ENCODE measurements at regions not wholly inside any gene's neighbourhood (a gene's known extent, or its start where the extent isn't known, plus 50 kb on each side); places are given as distances from the start of the nearest gene placed in this dataset.

GRCh38 chr14:53848854-53849253 lies 107.8 kb downstream of the BMP4 start:
- TF ChIP-seq CTCF (IDR thresholded peaks at IDR 0.05): no peak
- WGBS (ENCODE audit: insufficient coverage): 80% methylated on average over 2 of the region's 5 CpGs
- intact Hi-C loops (cut with micrococcal nuclease): no loop called here
- Mint-ChIP-seq H3K27ac (no peak overlapping the region), H3K36me3 (no peaks in the 10 kb centered on the region), H3K4me3 (no peak overlapping the region), H3K4me1 (no peaks in the 10 kb centered on the region), H3K27me3 (ENCODE audit: low read depth in 3 of 3) (no peaks in the 10 kb centered on the region), H3K9me3 (peaks cover 0 to 4% (median 2%) of the 10 kb centered on the region in 7 donors)
- no peaks in the 10 kb centered on the region for H3K4me1 ChIP-seq (ENCODE audit: control insufficient read depth in 1 of 2, insufficient read depth in 2 of 2, low read length in 2 of 2)
- no peak overlapping the region for H3K27ac ChIP-seq (ENCODE audit: low read depth in 1 of 2, low read length in 2 of 2)
- no peaks in the 10 kb centered on the region for H3K36me3 ChIP-seq (replicated peaks in 1 of 2; ENCODE audit: control insufficient read depth in 1 of 2, insufficient read depth in 2 of 2, low read length in 2 of 2)
- H3K79me2 ChIP-seq (ENCODE audit: insufficient read depth, low read length): no peaks in the 10 kb centered on the region
- H3K9me3 ChIP-seq (replicated peaks in 1 of 2; ENCODE audit: control insufficient read depth in 1 of 2, insufficient read depth in 1 of 2, low read length in 2 of 2): no peaks in the 10 kb centered on the region
- DNase-seq: no peak
- H3K27me3 ChIP-seq (ENCODE audit: control insufficient read depth in 2 of 2, insufficient read depth in 2 of 2, low read length in 2 of 2): no peaks in the 10 kb centered on the region
- no peak overlapping the region for H3K4me2 ChIP-seq (replicated peaks; ENCODE audit: extremely low read depth, low read length, poor library complexity, severe bottlenecking)
- no peak overlapping the region for H2AFZ ChIP-seq (ENCODE audit: insufficient read depth, low read depth, low read length, poor library complexity, severe bottlenecking)
- no peak overlapping the region for H3K4me3 ChIP-seq (replicated peaks in 1 of 3; ENCODE audit: low read depth in 2 of 3, low read length in 3 of 3)
- H3K9ac ChIP-seq (ENCODE audit: insufficient read depth, low read length, poor library complexity, severe bottlenecking): no peak overlapping the region
- H4K20me1 ChIP-seq (ENCODE audit: insufficient read depth, low read length): no peaks in the 10 kb centered on the region

- TF ChIP-seq CTCF (IDR thresholded peaks at IDR 0.05): no peak
- H3K4me3 ChIP-seq (replicated peaks in 1 of 3; ENCODE audit: low read depth in 2 of 3, low read length in 3 of 3): no peak overlapping the region
- no peak overlapping the region for H3K4me3 Mint-ChIP-seq
- H3K79me2 ChIP-seq (ENCODE audit: insufficient read depth, low read length): no peaks in the 10 kb centered on the region
- H3K27ac ChIP-seq (ENCODE audit: low read depth in 1 of 2, low read length in 2 of 2): no peak overlapping the region
- no peaks in the 10 kb centered on the region for H3K27me3 ChIP-seq (ENCODE audit: control insufficient read depth in 2 of 2, insufficient read depth in 2 of 2, low read length in 2 of 2)
- H2AFZ ChIP-seq (ENCODE audit: insufficient read depth, low read depth, low read length, poor library complexity, severe bottlenecking): no peak overlapping the region
- WGBS (ENCODE audit: insufficient coverage): 89% methylated on average over 4 of the region's 7 CpGs
- H3K4me2 ChIP-seq (replicated peaks; ENCODE audit: extremely low read depth, low read length, poor library complexity, severe bottlenecking): no peak overlapping the region
- H3K4me1 Mint-ChIP-seq: no peaks in the 10 kb centered on the region
- H3K9ac ChIP-seq (ENCODE audit: insufficient read depth, low read length, poor library complexity, severe bottlenecking): no peak overlapping the region
- DNase-seq: no peak
- H3K9me3 ChIP-seq (replicated peaks in 1 of 2; ENCODE audit: control insufficient read depth in 1 of 2, insufficient read depth in 1 of 2, low read length in 2 of 2): no peaks in the 10 kb centered on the region
- no peak overlapping the region for H3K27ac Mint-ChIP-seq
- intact Hi-C loops (cut with micrococcal nuclease): no loop called here
- H3K36me3 Mint-ChIP-seq: no peaks in the 10 kb centered on the region
- H3K9me3 Mint-ChIP-seq: peaks cover 0 to 4% (median 2%) of the 10 kb centered on the region in 7 donors
- H3K4me1 ChIP-seq (ENCODE audit: control insufficient read depth in 1 of 2, insufficient read depth in 2 of 2, low read length in 2 of 2): no peaks in the 10 kb centered on the region
- no peaks in the 10 kb centered on the region for H4K20me1 ChIP-seq (ENCODE audit: insufficient read depth, low read length)
- H3K27me3 Mint-ChIP-seq (ENCODE audit: low read depth in 3 of 3): no peaks in the 10 kb centered on the region
- H3K36me3 ChIP-seq (replicated peaks in 1 of 2; ENCODE audit: control insufficient read depth in 1 of 2, insufficient read depth in 2 of 2, low read length in 2 of 2): no peaks in the 10 kb centered on the region
Observed at GRCh38 chr14:53847881-53848280, 108.7 kb downstream of the BMP4 start.

All from CD14-positive monocyte (primary cell).